ENCODE measurements at regions not wholly inside any gene's neighbourhood (a gene's known extent, or its start where the extent isn't known, plus 50 kb on each side); places are given as distances from the start of the nearest gene placed in this dataset.

GRCh38 chr10:121260377-121260776 lies 337.9 kb downstream of the FGFR2 start:
- Histone ChIP-seq H3K4me3 (no peak overlapping the region), H3K27me3 (replicated peaks in 1 of 7) (no peaks in the 10 kb centered on the region), H3K36me3 (no peaks in the 10 kb centered on the region), H3K4me1 (no peaks in the 10 kb centered on the region), H3K9me3 (no peaks in the 10 kb centered on the region), H3K27ac (no peak overlapping the region)
- intact Hi-C loops (cut with DNase I; ENCODE audit: low total_unique reads): no loop called here
- DNase-seq: no peak
- TF ChIP-seq POLR2A (IDR thresholded peaks at IDR 0.05) (no peak), POLR2AphosphoS5 (IDR thresholded peaks at IDR 0.05) (no peak), CTCF (IDR thresholded peaks at IDR 0.05 in 8 of 11, conservative IDR thresholded peaks at IDR 0.05 in 3 of 11) (no peak)
- 13 to 27% (median 17%) methylated on average over 1 of the region's 1 CpG for WGBS, 5 donors

- Histone ChIP-seq H3K9me3 (no peaks in the 10 kb centered on the region), H3K27ac (no peak overlapping the region), H3K4me1 (no peaks in the 10 kb centered on the region), H3K4me3 (no peak overlapping the region), H3K27me3 (replicated peaks in 1 of 7) (no peaks in the 10 kb centered on the region), H3K36me3 (no peaks in the 10 kb centered on the region)
- DNase-seq: no peak
- intact Hi-C loops (cut with DNase I; ENCODE audit: low total_unique reads): no loop called here
- WGBS, 5 donors: 92 to 95% (median 95%) methylated on average over 3 of the region's 3 CpGs
- TF ChIP-seq POLR2A (IDR thresholded peaks at IDR 0.05) (no peak), POLR2AphosphoS5 (IDR thresholded peaks at IDR 0.05) (no peak), CTCF (IDR thresholded peaks at IDR 0.05 in 8 of 11, conservative IDR thresholded peaks at IDR 0.05 in 3 of 11) (no peak)
These were observed 336.6 kb downstream of the FGFR2 start for GRCh38 chr10:121261665-121262064.

- no peaks in the 10 kb centered on the region for H3K9me3 ChIP-seq
- no peak for DNase-seq
- no peaks in the 10 kb centered on the region for H3K4me1 ChIP-seq
- H3K36me3 ChIP-seq: no peaks in the 10 kb centered on the region
- intact Hi-C loops (cut with DNase I; ENCODE audit: low total_unique reads): no loop called here
- H3K27me3 ChIP-seq (replicated peaks in 1 of 7): no peaks in the 10 kb centered on the region
- WGBS, 5 donors: 60 to 68% (median 61%) methylated on average over 10 of the region's 10 CpGs
- no peak overlapping the region for H3K27ac ChIP-seq
- no peak overlapping the region for H3K4me3 ChIP-seq
- TF ChIP-seq CTCF (IDR thresholded peaks at IDR 0.05 in 8 of 11, conservative IDR thresholded peaks at IDR 0.05 in 3 of 11) (no peak), POLR2A (IDR thresholded peaks at IDR 0.05) (no peak), POLR2AphosphoS5 (IDR thresholded peaks at IDR 0.05) (no peak)
These were observed 335.3 kb downstream of the FGFR2 start for GRCh38 chr10:121262774-121263430.

GRCh38 chr10:121263431-121263783 lies 334.8 kb downstream of the FGFR2 start:
- H3K36me3 ChIP-seq: no peaks in the 10 kb centered on the region
- DNase-seq: no peak
- intact Hi-C loops (cut with DNase I; ENCODE audit: low total_unique reads): no loop called here
- WGBS, 5 donors: 67 to 80% (median 72%) methylated on average over 6 of the region's 6 CpGs
- no peak overlapping the region for H3K4me3 ChIP-seq
- no peaks in the 10 kb centered on the region for H3K9me3 ChIP-seq
- no peaks in the 10 kb centered on the region for H3K4me1 ChIP-seq
- no peaks in the 10 kb centered on the region for H3K27me3 ChIP-seq (replicated peaks in 1 of 7)
- TF ChIP-seq CTCF (IDR thresholded peaks at IDR 0.05 in 8 of 11, conservative IDR thresholded peaks at IDR 0.05 in 3 of 11) (no peak), POLR2AphosphoS5 (IDR thresholded peaks at IDR 0.05) (no peak)
- H3K27ac ChIP-seq: no peak overlapping the region
